ENCODE measurements at regions not wholly inside any gene's neighbourhood (a gene's known extent, or its start where the extent isn't known, plus 50 kb on each side); places are given as distances from the start of the nearest gene placed in this dataset.
"Not testable (repeated sequence)": the region's sequence is repeated elsewhere in the genome, so short reads cannot be mapped to it uniquely, and the experiment has no call there.

- Mint-ChIP-seq H3K27ac (peak overlapping the region; percentile 98), H3K36me3 (ENCODE audit: low read depth) (peaks cover 92% of the 10 kb centered on the region), H3K4me3 (peak overlapping the region; percentile 19), H3K4me1 (ENCODE audit: low read depth) (peaks cover 92% of the 10 kb centered on the region)
- DNase-seq = peak; percentile 48
- H3K9me3 Mint-ChIP-seq, H3K27me3 Mint-ChIP-seq: not testable (repeated sequence)
Observed at GRCh38 chr16:21511315-21512210, 87.8 kb upstream of the METTL9 start.

GRCh38 chr16:21512280-21513192, 86.8 kb upstream of the METTL9 start:
- Mint-ChIP-seq H3K27ac (peak overlapping the region; percentile 98), H3K4me1 (ENCODE audit: low read depth) (peaks cover 88% of the 10 kb centered on the region), H3K36me3 (ENCODE audit: low read depth) (peaks cover 94% of the 10 kb centered on the region), H3K4me3 (peak overlapping the region; percentile 20)
- DNase-seq, H3K9me3 Mint-ChIP-seq, H3K27me3 Mint-ChIP-seq: not testable (repeated sequence)

GRCh38 chr16:21513337-21513741, 86.0 kb upstream of the METTL9 start:
- Mint-ChIP-seq H3K27ac (peak overlapping the region; percentile 88), H3K4me1 (ENCODE audit: low read depth) (peaks cover 84% of the 10 kb centered on the region), H3K4me3 (peak overlapping the region; percentile 12), H3K36me3 (ENCODE audit: low read depth) (peaks cover 93% of the 10 kb centered on the region)
- H3K9me3 Mint-ChIP-seq, H3K27me3 Mint-ChIP-seq, DNase-seq: not testable (repeated sequence)

- peaks cover 80% of the 10 kb centered on the region for H3K4me1 Mint-ChIP-seq (ENCODE audit: low read depth)
- peaks cover 93% of the 10 kb centered on the region for H3K36me3 Mint-ChIP-seq (ENCODE audit: low read depth)
- not testable (repeated sequence) for DNase-seq, H3K9me3 Mint-ChIP-seq, H3K27me3 Mint-ChIP-seq
- peak overlapping the region; percentile 88 for H3K27ac Mint-ChIP-seq
- peak overlapping the region; percentile 59 for H3K4me3 Mint-ChIP-seq
Observed at GRCh38 chr16:21513812-21514473, 85.4 kb upstream of the METTL9 start.

GRCh38 chr16:21514474-21514840, 84.9 kb upstream of the METTL9 start:
- peak overlapping the region; percentile 88 for H3K27ac Mint-ChIP-seq

GRCh38 chr16:21516705-21517040, 82.7 kb upstream of the METTL9 start:
- DNase-seq, H3K9me3 Mint-ChIP-seq, H3K27me3 Mint-ChIP-seq: not testable (repeated sequence)
- H3K27ac Mint-ChIP-seq = peak overlapping the region; percentile 82
- peak overlapping the region; percentile 98 for H3K4me3 Mint-ChIP-seq
- H3K4me1 Mint-ChIP-seq (ENCODE audit: low read depth) = peaks cover 54% of the 10 kb centered on the region
- peaks cover 78% of the 10 kb centered on the region for H3K36me3 Mint-ChIP-seq (ENCODE audit: low read depth)

More at GRCh38 chr16:21514474-21514840, 84.9 kb upstream of the METTL9 start:
- DNase-seq, H3K9me3 Mint-ChIP-seq, H3K27me3 Mint-ChIP-seq: not testable (repeated sequence)
- Mint-ChIP-seq H3K4me1 (ENCODE audit: low read depth) (peaks cover 75% of the 10 kb centered on the region), H3K36me3 (ENCODE audit: low read depth) (peaks cover 93% of the 10 kb centered on the region), H3K4me3 (peak overlapping the region; percentile 59)

GRCh38 chr16:21517263-21517662, 82.1 kb upstream of the METTL9 start:
- H3K4me3 Mint-ChIP-seq = peak overlapping the region; percentile 98
- DNase-seq, H3K27me3 Mint-ChIP-seq, H3K9me3 Mint-ChIP-seq: not testable (repeated sequence)
- peaks cover 72% of the 10 kb centered on the region for H3K36me3 Mint-ChIP-seq (ENCODE audit: low read depth)
- H3K4me1 Mint-ChIP-seq (ENCODE audit: low read depth) = peaks cover 48% of the 10 kb centered on the region
- peak overlapping the region; percentile 99 for H3K27ac Mint-ChIP-seq

GRCh38 chr16:21519361-21520133, 79.8 kb upstream of the METTL9 start:
- peaks cover 51% of the 10 kb centered on the region for H3K36me3 Mint-ChIP-seq (ENCODE audit: low read depth)
- not testable (repeated sequence) for H3K9me3 Mint-ChIP-seq, H3K27me3 Mint-ChIP-seq
- peak overlapping the region; percentile 99 for H3K27ac Mint-ChIP-seq
- H3K4me1 Mint-ChIP-seq (ENCODE audit: low read depth) = peaks cover 27% of the 10 kb centered on the region
- DNase-seq = peak; percentile 82
- peak overlapping the region; percentile 98 for H3K4me3 Mint-ChIP-seq

GRCh38 chr16:21520134-21521047, 79.0 kb upstream of the METTL9 start:
- Mint-ChIP-seq H3K4me1 (ENCODE audit: low read depth) (peaks cover 21% of the 10 kb centered on the region), H3K4me3 (peak overlapping the region; percentile 98), H3K27ac (peak overlapping the region; percentile 99), H3K36me3 (ENCODE audit: low read depth) (peaks cover 43% of the 10 kb centered on the region)
- peak; percentile 100 for DNase-seq
- not testable (repeated sequence) for H3K9me3 Mint-ChIP-seq, H3K27me3 Mint-ChIP-seq

GRCh38 chr16:21521048-21521389, 78.4 kb upstream of the METTL9 start:
- peaks cover 37% of the 10 kb centered on the region for H3K36me3 Mint-ChIP-seq (ENCODE audit: low read depth)
- H3K4me3 Mint-ChIP-seq, H3K9me3 Mint-ChIP-seq, H3K27me3 Mint-ChIP-seq, DNase-seq: not testable (repeated sequence)
- H3K4me1 Mint-ChIP-seq (ENCODE audit: low read depth) = peaks cover 15% of the 10 kb centered on the region
- H3K27ac Mint-ChIP-seq = peak overlapping the region; percentile 48

GRCh38 chr16:21521390-21522143, 77.8 kb upstream of the METTL9 start:
- not testable (repeated sequence) for H3K4me3 Mint-ChIP-seq, H3K27me3 Mint-ChIP-seq

GRCh38 chr16:21522846-21523245, 76.5 kb upstream of the METTL9 start:
- H3K27ac Mint-ChIP-seq = not testable (repeated sequence)

More at GRCh38 chr16:21521390-21522143, 77.8 kb upstream of the METTL9 start:
- peak overlapping the region; percentile 48 for H3K27ac Mint-ChIP-seq
- peaks cover 32% of the 10 kb centered on the region for H3K36me3 Mint-ChIP-seq (ENCODE audit: low read depth)
- peaks cover 10% of the 10 kb centered on the region for H3K4me1 Mint-ChIP-seq (ENCODE audit: low read depth)
- not testable (repeated sequence) for H3K9me3 Mint-ChIP-seq, DNase-seq

More at GRCh38 chr16:21522846-21523245, 76.5 kb upstream of the METTL9 start:
- not testable (repeated sequence) for H3K4me3 Mint-ChIP-seq; H3K4me1 Mint-ChIP-seq (ENCODE audit: low read depth); DNase-seq; H3K27me3 Mint-ChIP-seq; H3K9me3 Mint-ChIP-seq
- H3K36me3 Mint-ChIP-seq (ENCODE audit: low read depth) = peaks cover 23% of the 10 kb centered on the region
